ENCODE measurements at regions not wholly inside any gene's neighbourhood (a gene's known extent, or its start where the extent isn't known, plus 50 kb on each side); places are given as distances from the start of the nearest gene placed in this dataset.
"Not testable (repeated sequence)": the region's sequence is repeated elsewhere in the genome, so short reads cannot be mapped to it uniquely, and the experiment has no call there.

DNA sequence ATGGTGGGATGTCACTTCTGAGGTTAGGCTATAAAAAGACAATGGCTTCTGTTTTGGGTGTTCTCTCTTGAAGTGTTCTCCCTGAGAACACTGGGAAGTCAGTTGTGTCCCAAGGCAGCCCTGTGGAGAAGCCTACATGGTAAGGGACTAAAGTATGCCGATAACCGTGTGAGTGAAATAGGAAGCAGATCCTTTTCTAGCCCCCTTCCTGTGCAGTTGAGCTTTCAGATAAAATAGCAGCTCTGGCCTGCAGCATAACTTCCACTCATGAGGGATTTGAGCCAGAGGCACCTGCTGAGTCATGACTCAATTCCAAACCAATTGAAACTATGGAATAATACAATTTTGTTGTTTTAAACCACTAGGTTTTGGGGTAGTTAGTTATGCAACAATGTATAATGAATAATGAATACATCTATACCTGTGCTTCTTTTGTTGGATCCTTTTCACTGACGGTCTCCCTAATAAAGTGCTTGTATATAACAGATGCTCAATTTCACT, 241.6 kb downstream of the TFAP2B start:
- no peak for DNase-seq

DNA sequence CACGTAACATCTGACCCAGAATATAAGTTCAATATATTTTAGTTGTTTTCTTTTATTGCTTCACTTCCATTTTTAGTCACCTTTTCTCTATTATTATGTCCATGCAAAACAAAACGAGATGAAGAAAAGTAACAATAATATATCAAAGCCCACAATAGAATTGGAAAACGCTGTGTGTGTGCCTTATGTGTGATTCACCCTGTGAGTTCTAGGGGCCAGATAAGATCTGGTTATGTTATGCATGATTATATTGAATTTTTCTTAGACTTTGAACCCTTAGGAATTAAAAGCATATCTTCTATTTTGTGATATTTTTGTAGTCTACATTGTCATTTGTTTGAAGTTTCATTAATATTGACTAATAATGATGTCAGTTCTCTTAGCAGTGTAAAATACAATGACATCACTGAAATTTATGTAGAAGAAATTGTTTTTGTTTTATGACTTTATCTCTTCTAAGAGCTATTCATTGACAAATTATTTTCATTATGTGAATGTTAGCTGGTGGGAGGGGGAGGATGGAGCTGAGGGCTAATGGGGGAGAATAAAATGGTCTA, 243.6 kb downstream of the TFAP2B start:
- no peak for DNase-seq

DNA sequence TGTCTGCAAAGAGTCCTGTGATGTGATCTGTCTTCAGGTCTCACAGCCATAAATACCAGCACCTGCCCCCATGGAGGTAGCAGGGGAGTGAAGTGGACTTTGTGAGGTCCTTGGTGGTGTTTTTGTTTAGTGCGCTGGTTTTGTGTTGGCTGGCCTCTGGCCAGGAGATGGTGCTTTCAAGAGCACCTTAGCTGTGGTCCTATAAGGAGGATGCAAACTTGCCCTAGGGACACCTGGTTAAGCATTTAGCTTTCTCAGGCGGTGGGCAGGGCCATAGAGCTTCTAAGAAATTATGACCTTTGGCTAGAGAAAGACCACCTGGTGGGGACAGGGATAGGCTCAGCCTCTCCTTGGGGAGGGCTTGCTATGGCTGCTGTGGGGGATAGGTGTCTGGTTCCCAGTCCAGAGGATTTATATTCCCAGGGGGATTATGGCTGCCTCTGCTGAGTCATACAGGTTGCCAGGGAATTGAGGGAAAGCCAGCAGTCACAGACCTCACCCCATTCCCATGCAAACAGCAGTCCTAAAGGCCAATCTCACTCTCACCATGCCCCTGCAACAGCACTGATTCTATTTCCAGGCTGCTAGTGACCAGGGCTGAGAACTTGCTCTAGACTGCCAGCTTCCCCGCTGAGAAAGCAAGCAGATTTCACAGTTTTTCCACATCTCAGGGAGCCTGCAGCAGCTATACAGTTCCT, 259.3 kb downstream of the TFAP2B start:
- no peak for DNase-seq

DNA sequence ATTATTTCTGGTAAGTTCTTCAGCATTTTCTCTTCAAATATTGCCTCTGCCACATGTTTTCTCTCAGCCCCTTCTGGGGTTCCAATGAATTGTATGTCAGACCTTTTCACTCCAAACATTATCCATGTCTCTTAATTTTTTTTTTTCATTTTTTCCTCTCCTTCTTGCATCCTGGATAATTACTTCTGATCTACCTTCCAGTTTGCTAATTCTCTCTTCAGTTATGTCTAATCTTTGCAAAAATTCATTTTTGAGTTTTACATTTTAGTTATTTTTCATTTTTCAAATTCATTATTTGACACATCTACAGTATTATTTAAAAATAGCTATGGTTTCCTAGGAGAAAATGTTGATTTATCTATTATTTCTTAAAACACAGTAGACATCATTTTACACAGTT, 271.7 kb downstream of the TFAP2B start:
- no peak for DNase-seq

DNA sequence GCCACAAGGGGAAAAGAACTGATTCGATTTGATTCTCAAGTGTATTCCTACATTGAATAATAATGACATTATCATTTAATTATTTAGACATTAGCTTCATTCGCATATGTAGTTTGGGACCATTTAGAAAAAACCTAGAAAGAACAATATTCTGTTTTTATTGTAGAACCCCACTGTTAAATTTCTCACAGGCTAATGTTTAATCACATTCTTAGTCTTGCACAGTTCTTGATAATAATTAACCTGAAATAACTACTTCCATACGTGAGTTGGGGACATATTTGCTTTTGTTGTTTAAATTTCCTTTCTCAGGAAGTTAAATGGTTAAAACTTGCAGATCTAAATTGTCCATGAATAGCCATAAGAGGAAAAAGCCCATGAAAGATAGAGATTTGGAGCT, 275.2 kb downstream of the TFAP2B start:
- DNase-seq: no peak

DNA sequence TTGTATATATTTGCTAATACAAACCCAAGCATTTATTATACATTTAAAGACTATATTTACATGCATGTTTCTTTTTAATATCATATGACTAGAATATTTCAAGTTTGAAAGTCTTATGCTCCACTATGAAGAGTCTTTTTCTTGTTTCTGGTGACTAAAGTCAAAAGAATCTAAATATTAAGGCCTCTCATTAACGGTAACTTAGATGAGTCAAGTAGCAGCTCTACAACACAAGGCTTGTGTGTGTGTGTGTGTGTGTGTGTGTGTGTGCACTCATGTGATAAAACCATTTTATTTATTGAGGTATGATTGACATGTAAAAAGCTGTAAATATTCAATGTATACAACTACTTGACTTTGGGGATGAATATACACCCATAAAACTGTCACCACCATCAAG, 275.6 kb downstream of the TFAP2B start:
- no peak for DNase-seq

DNA sequence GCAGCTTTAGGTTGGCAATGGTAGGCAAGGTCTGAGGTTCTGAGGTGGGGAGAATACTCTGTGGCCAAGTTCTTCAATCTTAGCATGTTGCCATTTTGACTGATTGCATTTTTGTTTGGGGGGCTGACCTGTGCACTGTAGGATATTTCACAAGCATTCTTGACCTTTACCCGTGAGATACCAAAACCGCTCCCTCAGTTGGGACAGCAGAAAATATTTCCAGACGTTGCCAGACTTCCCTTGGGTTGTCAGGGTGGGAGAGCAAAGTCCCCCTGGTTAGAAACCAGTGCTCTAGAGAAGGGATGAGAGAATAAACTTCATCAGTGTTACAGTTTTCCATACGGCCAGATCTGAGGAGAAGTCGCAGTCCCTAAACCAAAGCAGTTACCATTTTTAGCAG, 279.6 kb downstream of the TFAP2B start:
- no peak for DNase-seq

DNA sequence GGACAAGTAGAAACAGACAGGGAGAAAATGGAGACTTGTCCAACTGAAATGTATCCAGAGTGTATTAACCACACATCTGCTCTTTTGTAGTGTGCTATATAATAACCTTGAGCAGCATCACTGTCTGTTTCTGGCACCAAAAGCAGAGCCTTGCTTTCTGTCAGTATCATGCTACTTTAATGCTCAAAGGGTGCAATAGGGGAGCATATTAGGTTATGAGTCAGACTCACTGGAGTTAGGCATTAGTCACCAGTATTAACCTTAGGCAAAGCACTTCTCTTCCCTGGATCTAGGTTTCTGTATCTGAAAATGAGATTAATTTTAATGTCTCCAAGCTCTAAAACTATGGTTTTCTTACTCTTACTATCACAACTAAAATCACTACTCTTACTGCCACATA, 280.1 kb downstream of the TFAP2B start:
- DNase-seq: no peak

DNA sequence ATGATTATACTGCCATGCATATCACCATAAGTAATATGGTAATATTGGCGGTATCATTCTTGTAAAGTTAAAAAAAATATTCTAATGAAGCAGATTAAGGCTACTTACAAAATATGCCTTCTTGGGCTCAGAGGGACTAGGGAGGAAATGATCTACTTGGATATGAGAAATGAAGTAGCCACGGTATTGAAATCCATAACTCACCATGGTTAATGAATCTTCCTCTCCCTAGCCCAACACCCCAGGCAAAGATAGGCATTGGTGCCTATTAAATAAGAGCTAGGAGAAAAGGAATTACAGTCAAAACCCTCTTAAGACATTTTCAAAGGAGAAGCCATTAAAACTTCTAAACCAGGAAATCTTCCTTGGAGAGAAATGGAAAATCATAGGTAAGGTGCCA, 280.5 kb downstream of the TFAP2B start:
- DNase-seq: no peak

DNA sequence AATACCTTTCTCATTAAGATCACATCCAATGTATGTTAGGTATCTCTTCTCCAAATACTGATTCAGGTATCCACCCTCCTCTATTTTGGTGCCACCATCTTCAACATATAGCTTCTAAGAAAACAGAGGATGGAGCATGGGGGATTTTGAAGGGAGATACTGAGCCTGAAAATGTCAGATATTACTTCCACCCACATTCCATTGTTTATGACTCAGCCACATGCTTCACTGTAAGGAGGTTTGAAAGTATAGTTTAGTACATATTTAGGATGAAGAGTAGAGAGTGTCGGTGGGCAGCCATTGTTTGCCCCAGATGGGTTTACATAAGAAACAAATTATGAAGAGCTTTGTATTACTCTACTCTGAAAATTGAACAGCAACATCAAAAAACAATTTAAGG, 286.7 kb downstream of the TFAP2B start:
- DNase-seq: no peak

DNA sequence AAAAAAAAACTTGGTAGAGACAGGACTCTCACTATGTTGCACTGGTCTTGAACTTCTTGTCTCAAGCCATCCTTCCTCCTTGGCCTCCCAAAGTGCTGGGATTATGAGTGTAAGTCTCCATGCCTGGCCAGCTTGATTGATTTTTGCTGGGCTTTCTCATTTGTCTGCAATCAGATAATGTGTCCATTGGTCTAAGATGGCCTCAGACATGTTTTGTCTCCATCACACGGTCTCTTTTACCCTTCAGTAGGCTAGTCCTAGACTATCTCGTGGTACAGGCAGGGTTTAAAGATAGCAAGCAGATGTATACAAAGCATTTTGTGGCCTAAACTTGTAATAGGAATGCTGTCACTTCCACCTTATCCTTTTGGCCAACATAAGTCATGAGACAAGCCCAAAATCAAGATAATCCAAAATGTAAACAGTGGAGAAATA, 289.1 kb downstream of the TFAP2B start:
- DNase-seq: no peak

DNA sequence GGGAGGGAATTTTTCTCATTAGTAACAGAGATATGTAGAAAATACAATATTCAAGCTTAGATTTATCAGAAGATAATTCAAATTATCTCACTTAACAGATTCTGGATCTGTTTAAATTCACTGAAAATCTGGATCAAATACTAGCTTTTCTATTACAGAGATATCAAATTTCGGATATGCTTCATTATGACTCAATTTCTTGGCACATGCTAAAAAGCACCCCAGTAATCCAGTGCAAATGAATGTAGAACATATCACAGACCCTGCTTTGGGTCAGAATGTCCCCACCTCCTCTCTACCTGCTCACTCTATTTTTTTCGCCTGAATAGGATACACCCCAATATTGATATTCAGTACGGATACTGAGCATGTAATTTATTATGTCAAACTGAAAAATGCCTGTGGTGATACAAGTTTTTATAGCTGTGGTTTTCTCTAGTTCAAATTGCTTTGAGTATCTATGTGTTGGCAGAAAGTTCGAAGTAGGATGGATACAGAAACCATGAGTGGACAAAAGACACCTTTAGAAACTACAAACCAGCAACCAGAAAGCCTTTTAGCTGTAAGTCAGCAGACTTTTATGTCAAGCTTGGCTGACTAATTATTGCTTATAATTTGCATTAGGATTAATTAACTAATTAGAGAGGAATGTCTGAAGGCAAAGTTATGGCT, 290.0 kb downstream of the TFAP2B start:
- DNase-seq: no peak

DNA sequence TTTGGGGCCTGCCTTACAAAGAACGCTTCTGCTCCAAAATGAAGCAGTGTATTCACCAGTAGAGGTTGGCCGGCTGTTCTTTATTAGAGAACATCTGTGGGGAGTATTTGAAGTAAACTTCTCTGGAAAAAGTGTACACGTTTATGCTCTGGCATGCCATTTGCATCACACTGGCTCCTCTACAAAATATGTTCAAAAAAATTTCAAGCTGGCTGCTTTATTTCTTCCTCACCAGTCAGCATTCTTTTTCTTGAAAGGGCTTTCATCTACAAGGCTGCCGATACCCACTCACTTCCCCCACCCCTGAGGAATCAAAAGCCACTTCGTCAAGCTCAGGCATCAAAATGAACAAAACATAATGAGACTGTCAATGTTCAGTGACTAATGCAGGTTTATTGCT, 294.1 kb downstream of the TFAP2B start:
- no peak for DNase-seq

DNA sequence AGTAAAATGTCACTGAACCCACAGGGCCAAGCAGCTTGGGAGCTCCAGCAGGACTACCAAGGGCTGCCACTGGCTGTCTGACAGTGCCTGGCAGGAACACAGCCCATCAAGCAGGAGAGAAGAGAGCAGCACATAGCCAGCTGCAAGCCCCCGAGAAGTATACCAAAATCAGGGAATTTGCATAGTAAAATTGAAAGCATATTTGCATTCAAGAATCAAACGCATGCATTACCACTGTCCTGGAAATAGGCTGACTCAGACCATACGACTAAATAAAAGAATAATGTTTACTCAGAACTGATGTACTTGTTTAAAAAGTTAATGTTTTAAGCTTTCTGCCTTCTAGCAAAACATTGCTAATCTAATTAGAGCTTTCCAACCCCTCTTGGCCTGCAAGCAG, 298.1 kb downstream of the TFAP2B start:
- DNase-seq: no peak

DNA sequence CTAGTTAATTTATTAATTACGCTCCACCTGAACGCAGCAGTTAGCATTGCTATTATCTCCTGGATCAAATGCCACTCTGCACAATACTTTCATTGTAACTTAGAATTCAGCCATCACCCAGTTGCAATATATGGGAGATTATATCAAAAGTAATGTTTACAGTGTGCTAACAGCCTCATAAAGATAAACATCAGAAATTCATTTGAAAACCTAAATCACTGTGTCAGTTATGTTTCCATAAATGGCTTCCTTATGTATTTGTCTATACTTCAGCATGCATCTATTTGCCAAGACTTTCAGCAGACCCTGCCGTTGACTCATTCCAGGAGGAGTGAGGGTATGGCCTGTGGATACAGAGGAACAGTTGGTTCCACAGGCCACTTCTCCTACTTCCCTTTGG, 300.1 kb downstream of the TFAP2B start:
- DNase-seq: no peak

DNA sequence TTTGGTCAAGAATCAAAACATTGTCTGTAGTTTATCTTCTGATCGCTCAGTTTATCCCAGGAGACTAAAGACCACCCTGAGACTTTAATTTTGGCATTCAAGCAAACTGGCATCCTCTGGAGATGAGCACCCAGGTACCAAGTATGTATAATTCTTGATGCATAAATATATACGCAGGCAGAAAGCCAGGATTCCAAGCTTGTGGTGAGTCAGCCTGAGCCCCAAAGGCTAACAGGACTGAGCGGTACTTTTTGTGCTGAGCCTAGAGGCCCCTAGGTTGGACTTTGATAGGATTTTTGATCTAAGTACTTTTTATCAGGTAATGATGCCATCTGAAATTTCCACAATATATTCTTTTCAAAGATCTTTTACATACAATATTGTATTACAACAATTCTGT, 301.3 kb downstream of the TFAP2B start:
- no peak for DNase-seq

DNA sequence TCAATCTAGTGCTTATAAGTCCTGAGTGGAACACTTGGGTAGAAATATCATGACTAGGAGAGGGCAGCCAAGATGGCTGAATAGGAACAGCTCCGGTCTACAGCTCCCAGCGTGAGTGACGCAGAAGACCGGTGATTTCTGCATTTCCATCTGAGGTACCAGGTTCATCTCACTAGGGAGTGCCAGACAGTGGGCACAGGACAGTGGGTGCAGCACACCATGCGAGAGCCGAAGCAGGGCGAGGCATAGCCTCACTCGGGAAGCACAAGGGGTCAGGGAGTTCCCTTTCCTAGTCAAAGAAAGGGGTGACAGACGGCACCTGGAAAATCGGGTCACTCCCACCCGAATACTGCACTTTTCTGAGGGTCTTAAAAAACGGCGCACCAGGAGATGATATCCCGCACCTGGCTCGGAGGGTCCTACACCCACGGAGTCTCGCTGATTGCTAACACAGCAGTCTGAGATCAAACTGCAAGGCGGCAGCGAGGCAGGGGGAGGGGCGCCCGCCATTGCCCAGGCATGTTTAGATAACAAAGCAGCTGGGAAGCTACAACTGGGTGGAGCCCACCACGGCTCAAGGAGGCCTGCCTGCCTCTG, 302.8 kb downstream of the TFAP2B start:
- not testable (repeated sequence) for DNase-seq

DNA sequence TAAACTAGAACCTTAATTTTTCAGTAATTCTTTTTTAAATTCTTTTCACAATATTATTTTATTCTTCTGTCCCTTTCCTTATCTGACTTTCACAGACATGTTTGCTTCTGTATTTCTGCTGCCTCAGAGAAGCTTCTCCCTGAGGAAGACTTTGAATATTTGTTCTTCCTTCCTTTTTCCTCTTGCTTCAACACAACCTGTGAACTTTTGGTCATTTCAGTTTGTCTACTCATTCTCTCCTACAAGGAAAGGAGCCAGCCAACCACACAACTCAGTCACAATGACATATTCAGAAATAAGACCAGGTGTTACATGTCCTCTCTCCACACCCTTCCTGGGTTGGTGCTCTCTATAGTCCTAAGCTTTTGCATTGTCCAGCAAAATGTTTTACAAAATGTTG, 310.4 kb downstream of the TFAP2B start:
- DNase-seq: no peak

DNA sequence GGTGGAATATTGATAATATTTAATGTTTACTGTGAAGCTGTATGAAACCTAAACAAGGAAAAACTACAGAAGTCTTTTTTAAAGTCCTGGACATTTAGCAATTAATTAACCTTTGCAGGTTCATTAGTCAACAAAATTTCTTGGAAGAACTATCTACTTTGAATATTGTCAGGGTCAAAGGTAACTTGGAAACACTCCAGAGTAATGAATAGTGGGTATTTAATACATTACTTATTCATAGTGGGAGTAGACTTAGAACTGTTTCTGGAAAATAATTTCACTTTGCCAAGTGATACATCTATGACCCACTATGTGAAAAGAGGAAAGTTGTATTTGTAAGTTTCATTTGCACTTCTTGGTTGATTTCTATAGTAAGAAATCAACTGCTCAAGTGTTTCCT, 319.1 kb downstream of the TFAP2B start:
- no peak for DNase-seq

DNA sequence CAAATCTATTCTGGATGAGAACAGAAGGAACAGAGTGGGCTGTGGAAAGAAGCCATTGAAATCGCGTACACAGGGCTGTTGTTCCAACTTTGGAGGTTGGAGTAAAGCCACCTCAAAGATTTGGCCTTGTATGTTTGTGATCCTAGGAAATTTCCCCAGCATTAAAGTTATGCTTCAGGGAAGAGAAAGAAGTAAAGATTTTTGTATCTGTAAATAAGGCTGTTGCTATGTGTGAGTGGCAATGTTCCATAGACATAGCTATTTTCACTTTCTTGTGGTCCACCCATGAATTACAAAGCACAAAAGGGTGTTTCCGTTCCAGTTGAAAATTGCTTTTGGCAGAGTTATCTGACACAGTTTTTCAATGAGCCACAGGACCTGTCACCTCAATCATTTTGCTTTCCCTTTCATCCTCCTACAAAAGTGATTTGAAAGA, 321.3 kb downstream of the TFAP2B start:
- no peak for DNase-seq

DNA sequence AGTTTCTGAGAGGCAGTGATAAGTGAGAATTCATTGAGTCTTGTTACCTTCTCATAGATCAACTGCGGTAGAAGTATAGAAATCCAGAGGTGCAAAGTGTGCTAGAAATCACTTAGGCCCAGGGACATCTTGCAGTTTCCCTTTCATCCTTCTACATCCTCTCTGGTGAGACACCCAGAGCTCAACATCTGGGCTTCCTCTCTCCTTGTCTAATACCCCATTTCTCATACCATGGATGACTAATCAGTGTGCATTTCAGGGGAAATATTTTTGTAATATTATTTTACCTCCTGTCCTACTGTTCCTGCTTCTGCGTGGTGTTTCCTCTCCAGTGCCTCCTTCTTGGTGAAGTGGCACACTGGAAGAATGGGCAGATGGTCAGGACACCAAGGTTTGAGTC, 322.4 kb downstream of the TFAP2B start:
- DNase-seq: no peak

DNA sequence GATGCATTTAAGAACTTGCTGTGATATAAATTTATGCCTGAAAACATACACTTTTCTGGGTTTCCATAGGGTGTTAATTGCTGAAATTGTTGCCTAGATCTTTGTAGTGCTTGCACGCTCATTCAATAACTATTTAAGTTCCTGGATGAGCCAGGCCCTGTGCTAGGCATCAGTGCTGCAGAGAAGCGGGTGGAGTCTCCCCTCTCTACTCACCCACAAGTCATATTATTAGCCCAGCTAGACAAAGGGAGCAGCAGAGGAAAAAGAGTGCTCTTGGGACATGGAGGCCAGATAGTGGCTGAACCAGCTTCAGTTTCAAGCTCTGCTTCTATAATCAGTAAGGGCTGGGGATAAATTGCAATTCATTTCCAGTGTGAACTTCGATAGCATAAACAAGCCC, 329.1 kb downstream of the TFAP2B start:
- DNase-seq: no peak

DNA sequence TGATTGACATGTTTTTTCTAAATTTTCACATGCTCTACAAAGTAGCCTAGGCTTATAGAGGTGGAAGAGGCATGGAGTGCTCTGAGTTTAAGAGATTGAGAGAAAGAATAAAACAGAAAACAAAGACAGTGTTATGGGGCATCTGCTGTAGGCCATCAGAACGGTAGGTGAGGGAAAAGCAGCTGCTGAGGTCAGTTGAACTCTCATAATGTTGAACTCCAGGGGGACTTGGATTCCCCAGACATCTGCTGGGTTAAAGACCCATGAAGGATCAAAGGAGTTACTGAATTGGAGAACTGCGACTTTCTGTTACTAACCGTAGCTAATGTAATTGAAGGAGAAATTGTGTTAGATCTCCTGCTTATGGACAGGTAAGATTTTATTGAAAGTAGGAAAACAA, 333.9 kb downstream of the TFAP2B start:
- DNase-seq: no peak

DNA sequence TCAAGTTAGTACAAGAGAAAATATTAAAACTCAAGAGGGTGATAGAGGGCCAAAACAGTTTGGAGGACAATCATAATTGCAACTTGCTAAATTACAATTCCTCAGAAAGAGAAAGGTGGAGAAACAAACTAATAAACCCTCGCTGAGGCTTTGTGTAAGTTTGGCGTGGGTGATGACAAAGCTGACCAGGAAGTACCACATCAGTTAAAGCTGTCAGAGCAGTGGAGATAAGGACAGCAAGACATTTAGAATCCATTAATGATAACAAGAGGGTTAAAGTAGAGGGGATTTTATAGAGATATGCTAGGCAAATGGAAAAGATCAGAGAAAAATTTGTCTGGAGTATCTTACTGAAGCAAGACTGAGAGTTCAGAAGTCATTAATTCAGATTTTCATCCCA, 334.4 kb downstream of the TFAP2B start:
- DNase-seq: no peak
